ENCODE measurements at regions not wholly inside any gene's neighbourhood (a gene's known extent, or its start where the extent isn't known, plus 50 kb on each side); places are given as distances from the start of the nearest gene placed in this dataset.

- intact Hi-C loops (cut with micrococcal nuclease), result no loop called here
Measured at GRCh38 chr12:107271523-107271922, 178.2 kb upstream of the CRY1 start.

GRCh38 chr12:107275530-107275929, 182.2 kb upstream of the CRY1 start:
- intact Hi-C loops (cut with micrococcal nuclease), result no loop called here

- intact Hi-C loops (cut with micrococcal nuclease), result no loop called here
Measured at GRCh38 chr12:107277855-107278254, 184.5 kb upstream of the CRY1 start.

GRCh38 chr12:107282628-107283027, 189.3 kb upstream of the CRY1 start:
- intact Hi-C loops (cut with micrococcal nuclease), result no loop called here

- intact Hi-C loops (cut with micrococcal nuclease), result no loop called here
Measured at GRCh38 chr12:107283652-107284051, 190.3 kb upstream of the CRY1 start.

- intact Hi-C loops (cut with micrococcal nuclease), result no loop called here
Measured at GRCh38 chr12:107284692-107285091, 191.3 kb upstream of the CRY1 start.

- intact Hi-C loops (cut with micrococcal nuclease), result loop anchor here (1.0 kb wide), 2 partner anchors 31 to 85 kb away; a partner anchor contains a TSS
Measured at GRCh38 chr12:107287436-107288413, 194.4 kb upstream of the CRY1 start.

- intact Hi-C loops (cut with micrococcal nuclease), result no loop called here
Measured at GRCh38 chr12:107288414-107289127, 195.2 kb upstream of the CRY1 start.

GRCh38 chr12:107291018-107291417, 197.7 kb upstream of the CRY1 start:
- intact Hi-C loops (cut with micrococcal nuclease), result no loop called here

GRCh38 chr12:107296681-107297089, 203.3 kb upstream of the CRY1 start:
- intact Hi-C loops (cut with micrococcal nuclease), result no loop called here

GRCh38 chr12:107302649-107303341, 209.4 kb upstream of the CRY1 start:
- intact Hi-C loops (cut with micrococcal nuclease), result no loop called here

GRCh38 chr12:107304588-107305532, 211.5 kb upstream of the CRY1 start:
- intact Hi-C loops (cut with micrococcal nuclease), result no loop called here

- intact Hi-C loops (cut with micrococcal nuclease), result no loop called here
Measured at GRCh38 chr12:107306141-107306659, 212.9 kb upstream of the CRY1 start.

- intact Hi-C loops (cut with micrococcal nuclease), result loop anchor here (1.0 kb wide), 1 partner anchor 10 kb away; a partner anchor contains a TSS
Measured at GRCh38 chr12:107308310-107308709, 215.0 kb upstream of the CRY1 start.

GRCh38 chr12:107309020-107309419, 215.7 kb upstream of the CRY1 start:
- intact Hi-C loops (cut with micrococcal nuclease), result no loop called here

- intact Hi-C loops (cut with micrococcal nuclease), result no loop called here
Measured at GRCh38 chr12:107310621-107311020, 217.3 kb upstream of the CRY1 start.

- intact Hi-C loops (cut with micrococcal nuclease), result no loop called here
Measured at GRCh38 chr12:107311682-107312081, 218.3 kb upstream of the CRY1 start.

GRCh38 chr12:107317751-107318555, 224.6 kb upstream of the CRY1 start:
- intact Hi-C loops (cut with micrococcal nuclease), result loop anchor here (1.0 to 2.0 kb wide), 11 partner anchors 10 to 1017 kb away; partner anchors contain the start of genes CRY1, MTERF2 and PWP1

GRCh38 chr12:107318556-107318805, 225.1 kb upstream of the CRY1 start:
- intact Hi-C loops (cut with micrococcal nuclease), result loop anchor here (1.0 to 2.0 kb wide), 11 partner anchors 10 to 1018 kb away; partner anchors contain the start of genes CRY1, MTERF2 and PWP1

Measured in T-helper 1 cell treated with Interleukin-12 subunit alpha and Interleukin-12 subunit beta and Interleukin-4 antibody, amounts not matched to agents 30 ng/mL and 1 ng/mL, for 36 hours (primary cell).